Stimulated activated memory B cell treated with anti-CD40 and anti-IgM and Interleukin-4, amounts not matched to agents 10 μg/mL and 1 μg/mL and 100 μg/mL, for 72 hours (primary cell): ENCODE measurements at regions not wholly inside any gene's neighbourhood (a gene's known extent, or its start where the extent isn't known, plus 50 kb on each side); places are given as distances from the start of the nearest gene placed in this dataset.
"Not testable (repeated sequence)": the region's sequence is repeated elsewhere in the genome, so short reads cannot be mapped to it uniquely, and the experiment has no call there.

Source experiments
- ATAC-seq: fragments of 150-1000 bp; cut with Tn5 transposase; 2 replicates; pipeline ENCODE4 v1.10.0; 2021
- H3K27ac Mint-ChIP-seq: one replicate; pipeline ENCODE4 v1.8.0; 2022; ENCODE audit warnings: mild to moderate bottlenecking, mixed read lengths
- H3K27me3 Mint-ChIP-seq: one replicate; pipeline ENCODE4 v1.8.0; 2022; ENCODE audit warnings: mixed read lengths
- H3K36me3 Mint-ChIP-seq: one replicate; pipeline ENCODE4 v1.8.0; 2022; ENCODE audit warnings: mixed read lengths
- H3K4me1 Mint-ChIP-seq: one replicate; pipeline ENCODE4 v1.8.0; 2022; ENCODE audit warnings: mixed read lengths
- H3K4me3 Mint-ChIP-seq: one replicate; pipeline ENCODE4 v1.8.0; 2022; ENCODE audit warnings: mild to moderate bottlenecking, moderate library complexity, mixed read lengths
- H3K9me3 Mint-ChIP-seq: one replicate; pipeline ENCODE4 v1.8.0; 2022; ENCODE audit warnings: mixed read lengths

GRCh38 chr9:625613-626012, 215.9 kb upstream of the DMRT1 start:
- H3K4me1 Mint-ChIP-seq, result peaks cover 17% of the 10 kb centered on the region
- ATAC-seq, result no peak
- H3K27ac Mint-ChIP-seq, result no peak overlapping the region
- no peaks in the 10 kb centered on the region for H3K36me3 Mint-ChIP-seq
- no peak overlapping the region for H3K4me3 Mint-ChIP-seq
- no peaks in the 10 kb centered on the region for H3K27me3 Mint-ChIP-seq
- H3K9me3 Mint-ChIP-seq, result no peaks in the 10 kb centered on the region

GRCh38 chr9:626114-626513, 215.4 kb upstream of the DMRT1 start:
- H3K4me1 Mint-ChIP-seq, result peaks cover 17% of the 10 kb centered on the region
- not testable (repeated sequence) for H3K36me3 Mint-ChIP-seq, H3K27me3 Mint-ChIP-seq, H3K9me3 Mint-ChIP-seq, ATAC-seq, H3K4me3 Mint-ChIP-seq, H3K27ac Mint-ChIP-seq

GRCh38 chr9:626596-626995, 214.9 kb upstream of the DMRT1 start:
- H3K9me3 Mint-ChIP-seq, result no peaks in the 10 kb centered on the region
- ATAC-seq, result no peak
- H3K4me1 Mint-ChIP-seq, result peaks cover 14% of the 10 kb centered on the region
- H3K27ac Mint-ChIP-seq, result no peak overlapping the region
- H3K36me3 Mint-ChIP-seq, result no peaks in the 10 kb centered on the region
- no peak overlapping the region for H3K4me3 Mint-ChIP-seq
- H3K27me3 Mint-ChIP-seq, result no peaks in the 10 kb centered on the region

GRCh38 chr9:627336-627970, 214.0 kb upstream of the DMRT1 start:
- no peaks in the 10 kb centered on the region for H3K27me3 Mint-ChIP-seq
- H3K9me3 Mint-ChIP-seq, result no peaks in the 10 kb centered on the region
- H3K4me3 Mint-ChIP-seq, result no peak overlapping the region
- H3K4me1 Mint-ChIP-seq, result peaks cover 11% of the 10 kb centered on the region
- no peak for ATAC-seq
- no peak overlapping the region for H3K27ac Mint-ChIP-seq
- no peaks in the 10 kb centered on the region for H3K36me3 Mint-ChIP-seq

GRCh38 chr9:629146-629545, 212.4 kb upstream of the DMRT1 start:
- ATAC-seq, result no peak
- Mint-ChIP-seq H3K27me3 (no peaks in the 10 kb centered on the region), H3K4me3 (no peak overlapping the region), H3K4me1 (peaks cover 11% of the 10 kb centered on the region), H3K36me3 (no peaks in the 10 kb centered on the region), H3K27ac (peak overlapping the region; percentile 23), H3K9me3 (no peaks in the 10 kb centered on the region)

- H3K4me1 Mint-ChIP-seq, result peaks cover 7% of the 10 kb centered on the region
These were observed 210.7 kb upstream of the DMRT1 start for GRCh38 chr9:630817-631216.

GRCh38 chr9:631596-631995, 209.9 kb upstream of the DMRT1 start:
- peaks cover 4% of the 10 kb centered on the region for H3K4me1 Mint-ChIP-seq
- no peaks in the 10 kb centered on the region for H3K27me3 Mint-ChIP-seq
- H3K27ac Mint-ChIP-seq, result no peak overlapping the region
- peaks cover 2% of the 10 kb centered on the region for H3K9me3 Mint-ChIP-seq
- H3K4me3 Mint-ChIP-seq, result no peak overlapping the region
- ATAC-seq, result no peak
- no peaks in the 10 kb centered on the region for H3K36me3 Mint-ChIP-seq

More at GRCh38 chr9:630817-631216, 210.7 kb upstream of the DMRT1 start:
- ATAC-seq, result no peak
- H3K36me3 Mint-ChIP-seq, result no peaks in the 10 kb centered on the region
- no peak overlapping the region for H3K27ac Mint-ChIP-seq
- no peak overlapping the region for H3K4me3 Mint-ChIP-seq
- no peaks in the 10 kb centered on the region for H3K27me3 Mint-ChIP-seq
- H3K9me3 Mint-ChIP-seq, result peaks cover 2% of the 10 kb centered on the region

- H3K36me3 Mint-ChIP-seq, result no peaks in the 10 kb centered on the region
- no peak overlapping the region for H3K4me3 Mint-ChIP-seq
- no peak overlapping the region for H3K27ac Mint-ChIP-seq
- no peaks in the 10 kb centered on the region for H3K27me3 Mint-ChIP-seq
- H3K9me3 Mint-ChIP-seq, result peaks cover 2% of the 10 kb centered on the region
- no peak for ATAC-seq
- peaks cover 4% of the 10 kb centered on the region for H3K4me1 Mint-ChIP-seq
These were observed 208.0 kb upstream of the DMRT1 start for GRCh38 chr9:633461-633860.

- H3K4me1 Mint-ChIP-seq, result no peaks in the 10 kb centered on the region
- H3K36me3 Mint-ChIP-seq, result no peaks in the 10 kb centered on the region
- ATAC-seq, result no peak
- H3K27me3 Mint-ChIP-seq, result no peaks in the 10 kb centered on the region
- peaks cover 2% of the 10 kb centered on the region for H3K9me3 Mint-ChIP-seq
- no peak overlapping the region for H3K27ac Mint-ChIP-seq
- no peak overlapping the region for H3K4me3 Mint-ChIP-seq
These were observed 204.4 kb upstream of the DMRT1 start for GRCh38 chr9:636931-637591.

GRCh38 chr9:638152-638551, 203.3 kb upstream of the DMRT1 start:
- Mint-ChIP-seq H3K27me3 (no peaks in the 10 kb centered on the region), H3K27ac (no peak overlapping the region), H3K4me1 (no peaks in the 10 kb centered on the region), H3K9me3 (peaks cover 2% of the 10 kb centered on the region), H3K4me3 (no peak overlapping the region), H3K36me3 (no peaks in the 10 kb centered on the region)
- ATAC-seq, result no peak

- no peaks in the 10 kb centered on the region for H3K4me1 Mint-ChIP-seq
- H3K4me3 Mint-ChIP-seq, result no peak overlapping the region
- peak overlapping the region; percentile 45 for H3K27ac Mint-ChIP-seq
- H3K27me3 Mint-ChIP-seq, result no peaks in the 10 kb centered on the region
- H3K9me3 Mint-ChIP-seq, result no peaks in the 10 kb centered on the region
- ATAC-seq, result no peak
- H3K36me3 Mint-ChIP-seq, result no peaks in the 10 kb centered on the region
These were observed 199.5 kb upstream of the DMRT1 start for GRCh38 chr9:642014-642413.

GRCh38 chr9:643966-644365, 197.5 kb upstream of the DMRT1 start:
- Mint-ChIP-seq H3K27me3 (no peaks in the 10 kb centered on the region), H3K36me3 (no peaks in the 10 kb centered on the region), H3K9me3 (no peaks in the 10 kb centered on the region), H3K4me1 (peaks cover 2% of the 10 kb centered on the region), H3K27ac (peak overlapping the region; percentile 33), H3K4me3 (no peak overlapping the region)
- no peak for ATAC-seq

- no peak overlapping the region for H3K4me3 Mint-ChIP-seq
- H3K4me1 Mint-ChIP-seq, result peaks cover 22% of the 10 kb centered on the region
- H3K36me3 Mint-ChIP-seq, result no peaks in the 10 kb centered on the region
- H3K27ac Mint-ChIP-seq, result no peak overlapping the region
- no peaks in the 10 kb centered on the region for H3K27me3 Mint-ChIP-seq
- H3K9me3 Mint-ChIP-seq, result no peaks in the 10 kb centered on the region
- no peak for ATAC-seq
These were observed 194.0 kb upstream of the DMRT1 start for GRCh38 chr9:647522-647921.

- H3K27me3 Mint-ChIP-seq, result no peaks in the 10 kb centered on the region
- H3K27ac Mint-ChIP-seq, result peak overlapping the region; percentile 89
- no peaks in the 10 kb centered on the region for H3K9me3 Mint-ChIP-seq
- no peak for ATAC-seq
- H3K4me1 Mint-ChIP-seq, result peaks cover 28% of the 10 kb centered on the region
- no peak overlapping the region for H3K4me3 Mint-ChIP-seq
- no peaks in the 10 kb centered on the region for H3K36me3 Mint-ChIP-seq
These were observed 192.1 kb upstream of the DMRT1 start for GRCh38 chr9:649128-650074.

GRCh38 chr9:650362-650761, 191.1 kb upstream of the DMRT1 start:
- Mint-ChIP-seq H3K27ac (peak overlapping the region; percentile 89), H3K4me3 (peak overlapping the region; percentile 23), H3K9me3 (no peaks in the 10 kb centered on the region), H3K36me3 (no peaks in the 10 kb centered on the region), H3K27me3 (no peaks in the 10 kb centered on the region), H3K4me1 (peaks cover 28% of the 10 kb centered on the region)
- peak; percentile 72 for ATAC-seq
